Neutrophil (primary cell): ENCODE measurements at regions not wholly inside any gene's neighbourhood (a gene's known extent, or its start where the extent isn't known, plus 50 kb on each side); places are given as distances from the start of the nearest gene placed in this dataset.

Experiments used
- H3K27ac ChIP-seq: fragments of 200-600 bp; sonication (generic); 2 replicates; pipeline ENCODE4 v1.5.1; 2016; ENCODE audit warnings: mild to moderate bottlenecking, moderate library complexity
- H3K27me3 ChIP-seq: fragments of 200-600 bp; sonication (generic); 2 replicates; pipeline ENCODE4 v1.6.0; 2016; ENCODE audit warnings: mild to moderate bottlenecking
- H3K36me3 ChIP-seq: fragments of 200-600 bp; sonication (generic); 2 replicates; pipeline ENCODE4 v1.5.1; 2017
- H3K4me1 ChIP-seq, 2 experiments: fragments of 200-600 bp in 1 of 2; sonication (generic) in 1 of 2; 1 replicate in 1 of 2; 2 replicates in 1 of 2; pipeline versions ENCODE4 v1.5.1 to v1.6.1; 2013 to 2016; ENCODE audit warnings: low read depth in 1 of 2, low read length in 1 of 2, mild to moderate bottlenecking in 1 of 2, moderate library complexity in 1 of 2; ENCODE audit not compliant: control insufficient read depth in 1 of 2, insufficient read depth in 1 of 2
- H3K4me3 ChIP-seq, 2 experiments: fragments of 200-600 bp in 1 of 2; sonication (generic) in 1 of 2; 1 replicate in 1 of 2; 2 replicates in 1 of 2; pipeline ENCODE4 v1.5.1; 2013 to 2016; ENCODE audit warnings: low read depth in 1 of 2, low read length in 1 of 2, mild to moderate bottlenecking in 1 of 2, moderate library complexity in 1 of 2
- H3K9me3 ChIP-seq: fragments of 200-600 bp; sonication (generic); 2 replicates; pipeline ENCODE4 v1.5.1; 2016
- TF ChIP-seq, protein P1 (sequence below): fragments of 200-600 bp; sonication (generic); IDR thresholded peaks from 2 replicates; pipeline ENCODE4 v1.5.1; 2016; ENCODE audit warnings: antibody characterized with exemption

GRCh38 chr21:21690068-21690665 lies 692.0 kb downstream of the NCAM2 start:
- TF ChIP-seq, protein P1, sequence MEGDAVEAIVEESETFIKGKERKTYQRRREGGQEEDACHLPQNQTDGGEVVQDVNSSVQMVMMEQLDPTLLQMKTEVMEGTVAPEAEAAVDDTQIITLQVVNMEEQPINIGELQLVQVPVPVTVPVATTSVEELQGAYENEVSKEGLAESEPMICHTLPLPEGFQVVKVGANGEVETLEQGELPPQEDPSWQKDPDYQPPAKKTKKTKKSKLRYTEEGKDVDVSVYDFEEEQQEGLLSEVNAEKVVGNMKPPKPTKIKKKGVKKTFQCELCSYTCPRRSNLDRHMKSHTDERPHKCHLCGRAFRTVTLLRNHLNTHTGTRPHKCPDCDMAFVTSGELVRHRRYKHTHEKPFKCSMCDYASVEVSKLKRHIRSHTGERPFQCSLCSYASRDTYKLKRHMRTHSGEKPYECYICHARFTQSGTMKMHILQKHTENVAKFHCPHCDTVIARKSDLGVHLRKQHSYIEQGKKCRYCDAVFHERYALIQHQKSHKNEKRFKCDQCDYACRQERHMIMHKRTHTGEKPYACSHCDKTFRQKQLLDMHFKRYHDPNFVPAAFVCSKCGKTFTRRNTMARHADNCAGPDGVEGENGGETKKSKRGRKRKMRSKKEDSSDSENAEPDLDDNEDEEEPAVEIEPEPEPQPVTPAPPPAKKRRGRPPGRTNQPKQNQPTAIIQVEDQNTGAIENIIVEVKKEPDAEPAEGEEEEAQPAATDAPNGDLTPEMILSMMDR, result no peak
- Histone ChIP-seq H3K4me3 (no peak overlapping the region), H3K9me3 (no peaks in the 10 kb centered on the region), H3K27ac (no peak overlapping the region), H3K4me1 (no peaks in the 10 kb centered on the region), H3K36me3 (no peaks in the 10 kb centered on the region), H3K27me3 (no peaks in the 10 kb centered on the region)

GRCh38 chr21:21712748-21713520 lies 714.7 kb downstream of the NCAM2 start:
- TF ChIP-seq, protein P1, result no peak
- H3K27me3 ChIP-seq, result no peaks in the 10 kb centered on the region
- H3K4me3 ChIP-seq, result no peak overlapping the region
- no peaks in the 10 kb centered on the region for H3K36me3 ChIP-seq
- H3K4me1 ChIP-seq, result no peaks in the 10 kb centered on the region
- no peak overlapping the region for H3K27ac ChIP-seq
- no peaks in the 10 kb centered on the region for H3K9me3 ChIP-seq

GRCh38 chr21:21713651-21714180 lies 715.5 kb downstream of the NCAM2 start:
- Histone ChIP-seq H3K9me3 (no peaks in the 10 kb centered on the region), H3K4me3 (no peak overlapping the region), H3K27ac (no peak overlapping the region), H3K27me3 (no peaks in the 10 kb centered on the region), H3K36me3 (no peaks in the 10 kb centered on the region), H3K4me1 (no peaks in the 10 kb centered on the region)
- TF ChIP-seq, protein P1, result no peak

GRCh38 chr21:21714426-21714825 lies 716.2 kb downstream of the NCAM2 start:
- Histone ChIP-seq H3K27ac (no peak overlapping the region), H3K27me3 (no peaks in the 10 kb centered on the region), H3K4me1 (no peaks in the 10 kb centered on the region), H3K9me3 (no peaks in the 10 kb centered on the region), H3K4me3 (no peak overlapping the region), H3K36me3 (no peaks in the 10 kb centered on the region)
- TF ChIP-seq, protein P1, result no peak

GRCh38 chr21:21715266-21715969 lies 717.2 kb downstream of the NCAM2 start:
- no peaks in the 10 kb centered on the region for H3K4me1 ChIP-seq
- H3K27me3 ChIP-seq, result no peaks in the 10 kb centered on the region
- H3K9me3 ChIP-seq, result no peaks in the 10 kb centered on the region
- H3K36me3 ChIP-seq, result no peaks in the 10 kb centered on the region
- TF ChIP-seq, protein P1, result no peak
- H3K27ac ChIP-seq, result no peak overlapping the region
- H3K4me3 ChIP-seq, result no peak overlapping the region
